ENCODE measurements at regions not wholly inside any gene's neighbourhood (a gene's known extent, or its start where the extent isn't known, plus 50 kb on each side); places are given as distances from the start of the nearest gene placed in this dataset.

GRCh38 chr3:22908989-22909507, 294.1 kb upstream of the UBE2E2 start:
- H3K4me3 ChIP-seq: no peak overlapping the region
- H3K27me3 ChIP-seq: no peaks in the 10 kb centered on the region
- H3K27ac ChIP-seq: no peak overlapping the region
- 61 to 65% methylated on average over 3 of the region's 3 CpGs for WGBS, 2 donors
- no peaks in the 10 kb centered on the region for H3K9me3 ChIP-seq
- H3K4me1 ChIP-seq: no peaks in the 10 kb centered on the region
- no peaks in the 10 kb centered on the region for H3K36me3 ChIP-seq
- DNase-seq (ENCODE audit: low spot score in 2 of 2): no peak
- TF ChIP-seq CTCF (IDR thresholded peaks at IDR 0.05) (peak in 1 of 5 experiments; percentile 7), EP300 (IDR thresholded peaks at IDR 0.05) (no peak)

GRCh38 chr3:22916933-22917332, 286.2 kb upstream of the UBE2E2 start:
- no peaks in the 10 kb centered on the region for H3K27me3 ChIP-seq
- no peaks in the 10 kb centered on the region for H3K36me3 ChIP-seq
- no peaks in the 10 kb centered on the region for H3K4me1 ChIP-seq
- H3K27ac ChIP-seq: no peak overlapping the region
- H3K4me3 ChIP-seq: no peak overlapping the region
- no peak for DNase-seq (ENCODE audit: low spot score in 2 of 2)
- no peaks in the 10 kb centered on the region for H3K9me3 ChIP-seq
- 39 to 40% methylated on average over 2 of the region's 2 CpGs for WGBS, 2 donors
- no peak for TF ChIP-seq CTCF (IDR thresholded peaks at IDR 0.05)
- no peak for TF ChIP-seq POLR2A (IDR thresholded peaks at IDR 0.05)
- no peak for TF ChIP-seq EP300 (IDR thresholded peaks at IDR 0.05)

- WGBS, 2 donors: 77 to 81% methylated on average over 3 of the region's 3 CpGs
Measured at GRCh38 chr3:22920006-22920405, 283.1 kb upstream of the UBE2E2 start.

GRCh38 chr3:22922317-22922716, 280.8 kb upstream of the UBE2E2 start:
- Histone ChIP-seq H3K27ac (no peak overlapping the region), H3K36me3 (no peaks in the 10 kb centered on the region), H3K4me1 (no peaks in the 10 kb centered on the region), H3K9me3 (no peaks in the 10 kb centered on the region), H3K27me3 (no peaks in the 10 kb centered on the region), H3K4me3 (no peak overlapping the region)
- WGBS, 2 donors: 45 to 47% methylated on average over 3 of the region's 3 CpGs
- peak in 3 of 5 experiments; percentile 12 to 42 (median 26) for TF ChIP-seq CTCF (IDR thresholded peaks at IDR 0.05)
- TF ChIP-seq EP300 (IDR thresholded peaks at IDR 0.05): no peak
- DNase-seq (ENCODE audit: low spot score in 2 of 2): no peak

More at GRCh38 chr3:22920006-22920405, 283.1 kb upstream of the UBE2E2 start:
- Histone ChIP-seq H3K4me1 (no peaks in the 10 kb centered on the region), H3K27ac (no peak overlapping the region), H3K36me3 (no peaks in the 10 kb centered on the region), H3K4me3 (no peak overlapping the region), H3K9me3 (no peaks in the 10 kb centered on the region), H3K27me3 (no peaks in the 10 kb centered on the region)
- TF ChIP-seq CTCF (IDR thresholded peaks at IDR 0.05): no peak
- TF ChIP-seq EP300 (IDR thresholded peaks at IDR 0.05): no peak
- no peak for TF ChIP-seq POLR2A (IDR thresholded peaks at IDR 0.05)
- DNase-seq (ENCODE audit: low spot score in 2 of 2): no peak

- H3K27me3 ChIP-seq: no peaks in the 10 kb centered on the region
- no peak overlapping the region for H3K27ac ChIP-seq
- no peak for DNase-seq (ENCODE audit: low spot score in 2 of 2)
- H3K4me3 ChIP-seq: no peak overlapping the region
- 71 to 80% methylated on average over 2 of the region's 2 CpGs for WGBS, 2 donors
- H3K36me3 ChIP-seq: no peaks in the 10 kb centered on the region
- no peaks in the 10 kb centered on the region for H3K4me1 ChIP-seq
- no peaks in the 10 kb centered on the region for H3K9me3 ChIP-seq
- TF ChIP-seq POLR2A (IDR thresholded peaks at IDR 0.05) (no peak), CTCF (IDR thresholded peaks at IDR 0.05) (no peak), EP300 (IDR thresholded peaks at IDR 0.05) (no peak)
Measured at GRCh38 chr3:22923711-22924110, 279.4 kb upstream of the UBE2E2 start.
